Right cardiac atrium (tissue), 5 donors: ENCODE measurements at regions not wholly inside any gene's neighbourhood (a gene's known extent, or its start where the extent isn't known, plus 50 kb on each side); places are given as distances from the start of the nearest gene placed in this dataset.

ENCODE experiments used
- ATAC-seq, 2 donors: fragments of 200-7000 bp; cut with Tn5 transposase; one replicate each; pipeline versions ENCODE4 v1.8.0 to v1.9.1; 2020; ENCODE audit warnings: moderate library complexity in 2 of 2, mild to moderate bottlenecking in 1 of 2
- DNase-seq, 3 donors: peaks; one replicate each; pipeline ENCODE4 v3.0.0-alpha.2; 2020
- H3K27ac ChIP-seq: one replicate; pipeline ENCODE4 v1.5.1; 2013; ENCODE audit warnings: mild to moderate bottlenecking, low read length, control low read depth, moderate library complexity
- H3K27me3 ChIP-seq: one replicate; pipeline ENCODE4 v1.6.1; 2013; ENCODE audit not compliant: control insufficient read depth, insufficient read depth
- H3K4me1 ChIP-seq: one replicate; pipeline ENCODE4 v1.6.1; 2013; ENCODE audit warnings: low read length; ENCODE audit not compliant: control insufficient read depth, insufficient read depth
- H3K4me3 ChIP-seq: one replicate; pipeline ENCODE4 v1.5.1; 2013; ENCODE audit warnings: low read length, control low read depth
- H3K9me3 ChIP-seq: one replicate; pipeline ENCODE4 v1.6.1; 2013; ENCODE audit warnings: low read length; ENCODE audit not compliant: control insufficient read depth
- WGBS: extraction: QIAGEN DNeasy Blood & Tissue Kit; methylation state at CpG from one replicate; pipeline ENCODE4 v1.1.7; 2013; 5-methylcytosine and 5-hydroxymethylcytosine counted together
- intact Hi-C, 4 donors: fragments of 100-400 bp; cut with DNase I; formaldehyde crosslinking; loops; one replicate each; pipeline versions ENCODE4 v1.11.0 to v1.14.0; 2022 to 2023
- donor health status: healthy with polysubstance abuse.
- donor health status: DM: no; HTN: yes; CAD: no.
- donor health status: DM: no; HTN: no; CAD: no.
- donor health status: DM: no; HTN: yes; CAD: no; lungs with severe emphysema.
- donor health status: DM: yes; HTN: yes; CAD: no.

- intact Hi-C loops = no loop called here
- Histone ChIP-seq H3K27ac (no peak overlapping the region), H3K4me3 (no peak overlapping the region), H3K9me3 (no peaks in the 10 kb centered on the region), H3K4me1 (no peaks in the 10 kb centered on the region), H3K27me3 (no peaks in the 10 kb centered on the region)
- ATAC-seq (no peak), DNase-seq (no peak)
- 69% methylated on average over 4 of the region's 4 CpGs for WGBS
Measured at GRCh38 chr9:99352826-99353225, 130.7 kb downstream of the SEC61B start.

- DNase-seq = no peak
- WGBS = 78% methylated on average over 5 of the region's 5 CpGs
- intact Hi-C loops = no loop called here
- Histone ChIP-seq H3K4me1 (peaks cover 1% of the 10 kb centered on the region), H3K4me3 (no peak overlapping the region), H3K9me3 (no peaks in the 10 kb centered on the region), H3K27me3 (no peaks in the 10 kb centered on the region), H3K27ac (no peak overlapping the region)
- ATAC-seq = no peak
Measured at GRCh38 chr9:99353408-99353807, 131.3 kb downstream of the SEC61B start.

- H3K27ac ChIP-seq = no peak overlapping the region
- DNase-seq = no peak
- intact Hi-C loops = no loop called here
- H3K4me1 ChIP-seq = peaks cover 2% of the 10 kb centered on the region
- 86% methylated on average over 1 of the region's 1 CpG for WGBS
- no peaks in the 10 kb centered on the region for H3K9me3 ChIP-seq
- ATAC-seq = no peak
- no peak overlapping the region for H3K4me3 ChIP-seq
- H3K27me3 ChIP-seq = no peaks in the 10 kb centered on the region
Measured at GRCh38 chr9:99354104-99354503, 132.0 kb downstream of the SEC61B start.

GRCh38 chr9:99356512-99356971 is 134.5 kb downstream of the SEC61B start:
- H3K27ac ChIP-seq = peak overlapping the region; percentile 90
- no peaks in the 10 kb centered on the region for H3K27me3 ChIP-seq
- no peak overlapping the region for H3K4me3 ChIP-seq
- peak; percentile 65 to 76 for ATAC-seq
- no peaks in the 10 kb centered on the region for H3K9me3 ChIP-seq
- WGBS = 54% methylated on average over 5 of the region's 5 CpGs
- H3K4me1 ChIP-seq = peaks cover 2% of the 10 kb centered on the region
- intact Hi-C loops = loop anchor here in 1 of 4 donors (5.0 kb wide), 1 partner anchor 466 kb away; the partner anchor contains the start of gene NR4A3
- peak; percentile 55 to 77 (median 74) for DNase-seq

GRCh38 chr9:99357575-99357974 is 135.5 kb downstream of the SEC61B start:
- DNase-seq = peak; percentile 58 to 73 (median 70)
- WGBS = 39% methylated on average over 6 of the region's 6 CpGs
- H3K4me1 ChIP-seq = peaks cover 2% of the 10 kb centered on the region
- H3K4me3 ChIP-seq = no peak overlapping the region
- intact Hi-C loops = loop anchor here in 1 of 4 donors (5.0 kb wide), 1 partner anchor 465 kb away; the partner anchor contains the start of gene NR4A3
- ATAC-seq = peak; percentile 70 to 74
- H3K27me3 ChIP-seq = no peaks in the 10 kb centered on the region
- no peaks in the 10 kb centered on the region for H3K9me3 ChIP-seq
- peak overlapping the region; percentile 75 for H3K27ac ChIP-seq

GRCh38 chr9:99358668-99359067 is 136.6 kb downstream of the SEC61B start:
- 68% methylated on average over 7 of the region's 7 CpGs for WGBS
- Histone ChIP-seq H3K4me1 (peaks cover 2% of the 10 kb centered on the region), H3K27me3 (no peaks in the 10 kb centered on the region), H3K4me3 (no peak overlapping the region), H3K27ac (peak overlapping the region; percentile 92), H3K9me3 (no peaks in the 10 kb centered on the region)
- intact Hi-C loops = loop anchor here in 1 of 4 donors (5.0 kb wide), 1 partner anchor 464 kb away; the partner anchor contains the start of gene NR4A3
- ATAC-seq = peak; percentile 72 to 80
- peak in 2 of 3 donors; percentile 70 to 71 for DNase-seq

GRCh38 chr9:99359336-99359735 is 137.3 kb downstream of the SEC61B start:
- DNase-seq = no peak
- H3K27me3 ChIP-seq = no peaks in the 10 kb centered on the region
- 24% methylated on average over 10 of the region's 10 CpGs for WGBS
- peak overlapping the region; percentile 92 for H3K27ac ChIP-seq
- ATAC-seq = peak in 1 of 2 donors; percentile 17
- no peaks in the 10 kb centered on the region for H3K9me3 ChIP-seq
- no peak overlapping the region for H3K4me3 ChIP-seq
- intact Hi-C loops = loop anchor here in 1 of 4 donors (5.0 kb wide), 1 partner anchor 463 kb away; the partner anchor contains the start of gene NR4A3
- peaks cover 2% of the 10 kb centered on the region for H3K4me1 ChIP-seq

- no peaks in the 10 kb centered on the region for H3K9me3 ChIP-seq
- no peaks in the 10 kb centered on the region for H3K27me3 ChIP-seq
- H3K4me3 ChIP-seq = no peak overlapping the region
- 36% methylated on average over 2 of the region's 2 CpGs for WGBS
- ATAC-seq = peak in 1 of 2 donors; percentile 3
- DNase-seq = no peak
- H3K4me1 ChIP-seq = peaks cover 2% of the 10 kb centered on the region
- intact Hi-C loops = no loop called here
- peak overlapping the region; percentile 92 for H3K27ac ChIP-seq
Measured at GRCh38 chr9:99360026-99360425, 137.9 kb downstream of the SEC61B start.

- Histone ChIP-seq H3K27ac (no peak overlapping the region), H3K9me3 (no peaks in the 10 kb centered on the region), H3K27me3 (no peaks in the 10 kb centered on the region), H3K4me1 (peaks cover 2% of the 10 kb centered on the region), H3K4me3 (no peak overlapping the region)
- no peak for ATAC-seq
- intact Hi-C loops = no loop called here
- DNase-seq = no peak
- 16% methylated on average over 8 of the region's 8 CpGs for WGBS
Measured at GRCh38 chr9:99361817-99362216, 139.7 kb downstream of the SEC61B start.

- H3K27me3 ChIP-seq = no peaks in the 10 kb centered on the region
- ATAC-seq = no peak
- H3K4me3 ChIP-seq = no peak overlapping the region
- peaks cover 3% of the 10 kb centered on the region for H3K4me1 ChIP-seq
- H3K27ac ChIP-seq = no peak overlapping the region
- no peaks in the 10 kb centered on the region for H3K9me3 ChIP-seq
- DNase-seq = no peak
- intact Hi-C loops = no loop called here
Measured at GRCh38 chr9:99362321-99362720, 140.2 kb downstream of the SEC61B start.

- Histone ChIP-seq H3K27ac (no peak overlapping the region), H3K27me3 (no peaks in the 10 kb centered on the region), H3K4me3 (no peak overlapping the region), H3K4me1 (peaks cover 6% of the 10 kb centered on the region), H3K9me3 (no peaks in the 10 kb centered on the region)
- WGBS = 70% methylated on average over 3 of the region's 3 CpGs
- no peak for DNase-seq
- intact Hi-C loops = no loop called here
- no peak for ATAC-seq
Measured at GRCh38 chr9:99363509-99363908, 141.4 kb downstream of the SEC61B start.
